ENCODE measurements at regions not wholly inside any gene's neighbourhood (a gene's known extent, or its start where the extent isn't known, plus 50 kb on each side); places are given as distances from the start of the nearest gene placed in this dataset.

GRCh38 chr10:121655254-121656144, 57.3 kb upstream of the FGFR2 start:
- H3K4me3 Mint-ChIP-seq, result no peak overlapping the region
- DNase-seq, result no peak
- no peak for ATAC-seq (ENCODE audit: low read depth in 2 of 2)

GRCh38 chr10:121654021-121654545, 55.8 kb upstream of the FGFR2 start:
- Mint-ChIP-seq H3K27me3 (peaks cover 0 to 3% (median 0%) of the 10 kb centered on the region in 3 donors), H3K36me3 (no peaks in the 10 kb centered on the region), H3K9me3 (peaks cover 0 to 11% (median 5%) of the 10 kb centered on the region in 7 donors), H3K4me3 (no peak overlapping the region), H3K4me1 (no peaks in the 10 kb centered on the region), H3K27ac (no peak overlapping the region)
- DNase-seq (no peak), ATAC-seq (ENCODE audit: low read depth in 2 of 2) (no peak)

More at GRCh38 chr10:121655254-121656144, 57.3 kb upstream of the FGFR2 start:
- Mint-ChIP-seq H3K4me1 (no peaks in the 10 kb centered on the region), H3K27ac (no peak overlapping the region), H3K36me3 (no peaks in the 10 kb centered on the region), H3K9me3 (peaks cover 0 to 9% (median 5%) of the 10 kb centered on the region in 7 donors), H3K27me3 (peaks cover 0 to 3% (median 0%) of the 10 kb centered on the region in 3 donors)

- Mint-ChIP-seq H3K9me3 (peaks cover under 1 to 11% (median 5%) of the 10 kb centered on the region in 7 donors), H3K36me3 (no peaks in the 10 kb centered on the region), H3K4me1 (no peaks in the 10 kb centered on the region), H3K27me3 (peaks cover 3 to 4% (median 3%) of the 10 kb centered on the region in 3 donors), H3K27ac (no peak overlapping the region), H3K4me3 (no peak overlapping the region)
- ATAC-seq (ENCODE audit: low read depth in 2 of 2) (no peak), DNase-seq (no peak)
Measured at GRCh38 chr10:121653608-121654007, 55.4 kb upstream of the FGFR2 start.

GRCh38 chr10:121648493-121648892, 50.2 kb upstream of the FGFR2 start:
- H3K9me3 Mint-ChIP-seq, result peaks cover 0 to 5% (median 2%) of the 10 kb centered on the region in 7 donors
- ATAC-seq (ENCODE audit: low read depth in 2 of 2) (no peak), DNase-seq (no peak)
- H3K4me3 Mint-ChIP-seq, result no peak overlapping the region
- H3K27me3 Mint-ChIP-seq, result peaks cover 3 to 11% (median 8%) of the 10 kb centered on the region in 3 donors
- H3K27ac Mint-ChIP-seq, result no peak overlapping the region
- H3K36me3 Mint-ChIP-seq, result no peaks in the 10 kb centered on the region
- H3K4me1 Mint-ChIP-seq, result no peaks in the 10 kb centered on the region

- Mint-ChIP-seq H3K36me3 (no peaks in the 10 kb centered on the region), H3K4me3 (no peak overlapping the region), H3K9me3 (peaks cover 0 to 5% (median 0%) of the 10 kb centered on the region in 7 donors), H3K4me1 (no peaks in the 10 kb centered on the region), H3K27me3 (peaks cover 3 to 11% (median 8%) of the 10 kb centered on the region in 3 donors), H3K27ac (no peak overlapping the region)
- ATAC-seq (ENCODE audit: low read depth in 2 of 2) (no peak), DNase-seq (no peak)
Measured at GRCh38 chr10:121648059-121648458, 49.8 kb upstream of the FGFR2 start.
